CD4-positive, alpha-beta T cell treated with Interleukin-21 for 1 hour (primary cell): ENCODE measurements at regions not wholly inside any gene's neighbourhood (a gene's known extent, or its start where the extent isn't known, plus 50 kb on each side); places are given as distances from the start of the nearest gene placed in this dataset.
A peak's percentile ranks its signal among the peaks of the same experiment; 100 is the strongest.
"Not testable (repeated sequence)": the region's sequence is repeated elsewhere in the genome, so short reads cannot be mapped to it uniquely, and the experiment has no call there.

Experiments
- DNase-seq: peaks from one replicate; pipeline ENCODE4 v3.0.0-alpha.2; 2020

GRCh38 chr2:76252704-76253103 lies 542.0 kb upstream of the GCFC2 start:
- DNase-seq = no peak

GRCh38 chr2:76251342-76251741 lies 540.6 kb upstream of the GCFC2 start:
- no peak for DNase-seq

GRCh38 chr2:76247006-76247405 lies 536.3 kb upstream of the GCFC2 start:
- no peak for DNase-seq

- DNase-seq = no peak
Observed at GRCh38 chr2:76211991-76212985, 501.6 kb upstream of the GCFC2 start.

GRCh38 chr2:76210551-76210950 lies 499.8 kb upstream of the GCFC2 start:
- no peak for DNase-seq

- DNase-seq = no peak
Observed at GRCh38 chr2:76204048-76204447, 493.3 kb upstream of the GCFC2 start.

GRCh38 chr2:76202866-76203265 lies 492.2 kb upstream of the GCFC2 start:
- no peak for DNase-seq

- peak; percentile 17 for DNase-seq
Observed at GRCh38 chr2:76197842-76198448, 487.2 kb upstream of the GCFC2 start.

- no peak for DNase-seq
Observed at GRCh38 chr2:76197428-76197827, 486.7 kb upstream of the GCFC2 start.

- no peak for DNase-seq
Observed at GRCh38 chr2:76194031-76194775, 483.5 kb upstream of the GCFC2 start.

GRCh38 chr2:76193089-76193488 lies 482.4 kb upstream of the GCFC2 start:
- DNase-seq = no peak

- no peak for DNase-seq
Observed at GRCh38 chr2:76188334-76189008, 477.8 kb upstream of the GCFC2 start.

GRCh38 chr2:76187415-76187814 lies 476.7 kb upstream of the GCFC2 start:
- DNase-seq = no peak

GRCh38 chr2:76180676-76181075 lies 470.0 kb upstream of the GCFC2 start:
- DNase-seq = no peak

- no peak for DNase-seq
Observed at GRCh38 chr2:76178610-76179009, 467.9 kb upstream of the GCFC2 start.

- no peak for DNase-seq
Observed at GRCh38 chr2:76175295-76175694, 464.6 kb upstream of the GCFC2 start.

GRCh38 chr2:76174505-76174904 lies 463.8 kb upstream of the GCFC2 start:
- DNase-seq = no peak

- DNase-seq = not testable (repeated sequence)
Observed at GRCh38 chr2:76173206-76173605, 462.5 kb upstream of the GCFC2 start.

- not testable (repeated sequence) for DNase-seq
Observed at GRCh38 chr2:76172154-76172595, 461.5 kb upstream of the GCFC2 start.

- no peak for DNase-seq
Observed at GRCh38 chr2:76170856-76171255, 460.1 kb upstream of the GCFC2 start.

- DNase-seq = no peak
Observed at GRCh38 chr2:76170009-76170384, 459.3 kb upstream of the GCFC2 start.

- DNase-seq = no peak
Observed at GRCh38 chr2:76169276-76170008, 458.7 kb upstream of the GCFC2 start.
